ENCODE measurements at regions not wholly inside any gene's neighbourhood (a gene's known extent, or its start where the extent isn't known, plus 50 kb on each side); places are given as distances from the start of the nearest gene placed in this dataset.

- no peaks in the 10 kb centered on the region for H3K36me3 Mint-ChIP-seq
- H3K27ac Mint-ChIP-seq: no peak overlapping the region
- DNase-seq (ENCODE audit: low spot score): no peak
- ChIA-PET POLR2A (no interaction called here), CTCF (no interaction called here)
- TF ChIP-seq MLX (CRISPR knock-in tag; IDR thresholded peaks at IDR 0.05) (no peak), HMGA2 (CRISPR knock-in tag; IDR thresholded peaks at IDR 0.05) (no peak), ZNF671 (CRISPR knock-in tag; IDR thresholded peaks at IDR 0.05) (no peak), ZNF317 (CRISPR knock-in tag; IDR thresholded peaks at IDR 0.05; ENCODE audit: borderline replicate concordance, low read depth) (no peak), TCF7 (CRISPR knock-in tag; IDR thresholded peaks at IDR 0.05; ENCODE audit: low read depth) (no peak), JAZF1 (CRISPR knock-in tag; IDR thresholded peaks at IDR 0.05) (no peak), SMAD3 (CRISPR knock-in tag; IDR thresholded peaks at IDR 0.05; ENCODE audit: borderline replicate concordance) (no peak), ZNF416 (CRISPR knock-in tag; IDR thresholded peaks at IDR 0.05) (no peak), ZBTB43 (CRISPR knock-in tag; IDR thresholded peaks at IDR 0.05) (no peak), EMX1 (CRISPR knock-in tag; IDR thresholded peaks at IDR 0.05) (no peak), ATF1 (CRISPR knock-in tag; IDR thresholded peaks at IDR 0.05) (no peak)
- TF ChIP-seq, protein P1, sequence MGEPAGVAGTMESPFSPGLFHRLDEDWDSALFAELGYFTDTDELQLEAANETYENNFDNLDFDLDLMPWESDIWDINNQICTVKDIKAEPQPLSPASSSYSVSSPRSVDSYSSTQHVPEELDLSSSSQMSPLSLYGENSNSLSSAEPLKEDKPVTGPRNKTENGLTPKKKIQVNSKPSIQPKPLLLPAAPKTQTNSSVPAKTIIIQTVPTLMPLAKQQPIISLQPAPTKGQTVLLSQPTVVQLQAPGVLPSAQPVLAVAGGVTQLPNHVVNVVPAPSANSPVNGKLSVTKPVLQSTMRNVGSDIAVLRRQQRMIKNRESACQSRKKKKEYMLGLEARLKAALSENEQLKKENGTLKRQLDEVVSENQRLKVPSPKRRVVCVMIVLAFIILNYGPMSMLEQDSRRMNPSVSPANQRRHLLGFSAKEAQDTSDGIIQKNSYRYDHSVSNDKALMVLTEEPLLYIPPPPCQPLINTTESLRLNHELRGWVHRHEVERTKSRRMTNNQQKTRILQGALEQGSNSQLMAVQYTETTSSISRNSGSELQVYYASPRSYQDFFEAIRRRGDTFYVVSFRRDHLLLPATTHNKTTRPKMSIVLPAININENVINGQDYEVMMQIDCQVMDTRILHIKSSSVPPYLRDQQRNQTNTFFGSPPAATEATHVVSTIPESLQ (CRISPR knock-in tag; IDR thresholded peaks at IDR 0.05): no peak
- TF ChIP-seq, protein P2, sequence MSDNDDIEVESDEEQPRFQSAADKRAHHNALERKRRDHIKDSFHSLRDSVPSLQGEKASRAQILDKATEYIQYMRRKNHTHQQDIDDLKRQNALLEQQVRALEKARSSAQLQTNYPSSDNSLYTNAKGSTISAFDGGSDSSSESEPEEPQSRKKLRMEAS (CRISPR knock-in tag; IDR thresholded peaks at IDR 0.05): no peak
- no peak overlapping the region for H3K4me3 Mint-ChIP-seq
- H3K9me3 Mint-ChIP-seq: no peaks in the 10 kb centered on the region
- no peak for ATAC-seq
- no peaks in the 10 kb centered on the region for H3K4me1 Mint-ChIP-seq
- no peaks in the 10 kb centered on the region for H3K27me3 Mint-ChIP-seq (ENCODE audit: low read depth)
Measured at GRCh38 chr1:172748201-172748600, 89.3 kb downstream of the FASLG start.

GRCh38 chr1:172751683-172752082 lies 92.8 kb downstream of the FASLG start:
- POLR2A ChIA-PET: no interaction called here
- no peak for ATAC-seq
- Mint-ChIP-seq H3K36me3 (no peaks in the 10 kb centered on the region), H3K4me1 (no peaks in the 10 kb centered on the region), H3K27me3 (ENCODE audit: low read depth) (no peaks in the 10 kb centered on the region), H3K9me3 (no peaks in the 10 kb centered on the region), H3K27ac (no peak overlapping the region), H3K4me3 (no peak overlapping the region)
- no peak for DNase-seq (ENCODE audit: low spot score)
- CTCF ChIA-PET: no interaction called here
- TF ChIP-seq CTCF (IDR thresholded peaks at IDR 0.05): no peak
- TF ChIP-seq NR1H2 (CRISPR knock-in tag; IDR thresholded peaks at IDR 0.05): no peak
- no peak for TF ChIP-seq AFF4 (CRISPR knock-in tag; IDR thresholded peaks at IDR 0.05; ENCODE audit: borderline replicate concordance)
- TF ChIP-seq ZNF425 (CRISPR knock-in tag; conservative IDR thresholded peaks at IDR 0.05): no peak
- TF ChIP-seq, protein P3, sequence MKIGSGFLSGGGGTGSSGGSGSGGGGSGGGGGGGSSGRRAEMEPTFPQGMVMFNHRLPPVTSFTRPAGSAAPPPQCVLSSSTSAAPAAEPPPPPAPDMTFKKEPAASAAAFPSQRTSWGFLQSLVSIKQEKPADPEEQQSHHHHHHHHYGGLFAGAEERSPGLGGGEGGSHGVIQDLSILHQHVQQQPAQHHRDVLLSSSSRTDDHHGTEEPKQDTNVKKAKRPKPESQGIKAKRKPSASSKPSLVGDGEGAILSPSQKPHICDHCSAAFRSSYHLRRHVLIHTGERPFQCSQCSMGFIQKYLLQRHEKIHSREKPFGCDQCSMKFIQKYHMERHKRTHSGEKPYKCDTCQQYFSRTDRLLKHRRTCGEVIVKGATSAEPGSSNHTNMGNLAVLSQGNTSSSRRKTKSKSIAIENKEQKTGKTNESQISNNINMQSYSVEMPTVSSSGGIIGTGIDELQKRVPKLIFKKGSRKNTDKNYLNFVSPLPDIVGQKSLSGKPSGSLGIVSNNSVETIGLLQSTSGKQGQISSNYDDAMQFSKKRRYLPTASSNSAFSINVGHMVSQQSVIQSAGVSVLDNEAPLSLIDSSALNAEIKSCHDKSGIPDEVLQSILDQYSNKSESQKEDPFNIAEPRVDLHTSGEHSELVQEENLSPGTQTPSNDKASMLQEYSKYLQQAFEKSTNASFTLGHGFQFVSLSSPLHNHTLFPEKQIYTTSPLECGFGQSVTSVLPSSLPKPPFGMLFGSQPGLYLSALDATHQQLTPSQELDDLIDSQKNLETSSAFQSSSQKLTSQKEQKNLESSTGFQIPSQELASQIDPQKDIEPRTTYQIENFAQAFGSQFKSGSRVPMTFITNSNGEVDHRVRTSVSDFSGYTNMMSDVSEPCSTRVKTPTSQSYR (CRISPR knock-in tag; IDR thresholded peaks at IDR 0.05): no peak
- TF ChIP-seq ZNF263 (CRISPR knock-in tag; IDR thresholded peaks at IDR 0.05; ENCODE audit: low read depth): no peak
- TF ChIP-seq RORB (CRISPR knock-in tag; IDR thresholded peaks at IDR 0.05): no peak
- no peak for TF ChIP-seq CREB1 (CRISPR knock-in tag; IDR thresholded peaks at IDR 0.05)
- no peak for TF ChIP-seq ZBTB21 (CRISPR knock-in tag; IDR thresholded peaks at IDR 0.05; ENCODE audit: borderline replicate concordance)
